Upper lobe of left lung (tissue), 4 donors: ENCODE measurements at regions not wholly inside any gene's neighbourhood (a gene's known extent, or its start where the extent isn't known, plus 50 kb on each side); places are given as distances from the start of the nearest gene placed in this dataset.

ENCODE experiments used
- CTCF ChIP-seq, 6 experiments: fragments of 450-650 bp in 4 of 6; fragments of 200-600 bp in 2 of 6; sonication (generic) in 2 of 6; IDR thresholded peaks; one replicate each; pipeline ENCODE4 v1.5.1; 2016 to 2019; ENCODE audit warnings: antibody characterized with exemption in 6 of 6
- POLR2A ChIP-seq, 4 donors: fragments of 450-650 bp; IDR thresholded peaks; one replicate each; pipeline ENCODE4 v1.5.1; 2016 to 2017; ENCODE audit warnings: antibody characterized with exemption in 4 of 4, mild to moderate bottlenecking in 2 of 4

GRCh38 chr22:44625981-44626687, 75.9 kb upstream of the PRR5 start:
- TF ChIP-seq CTCF (IDR thresholded peaks at IDR 0.05) = peak; percentile 94 to 98 (median 96)
- TF ChIP-seq POLR2A (IDR thresholded peaks at IDR 0.05) = no peak
